Dendritic cell treated with granulocyte-macrophage colony-stimulating factor and Interleukin-4, amounts not matched to agents 40 ng/mL and 50 ng/mL, for 4 days (primary cell): ENCODE measurements at regions not wholly inside any gene's neighbourhood (a gene's known extent, or its start where the extent isn't known, plus 50 kb on each side); places are given as distances from the start of the nearest gene placed in this dataset.

Experiments
- H3K27ac Mint-ChIP-seq: one replicate; pipeline ENCODE4 v1.8.0; 2022; ENCODE audit warnings: mild to moderate bottlenecking, mixed read lengths
- H3K27me3 Mint-ChIP-seq: one replicate; pipeline ENCODE4 v1.8.0; 2022; ENCODE audit warnings: mild to moderate bottlenecking, mixed read lengths
- H3K36me3 Mint-ChIP-seq: one replicate; pipeline ENCODE4 v1.8.0; 2022; ENCODE audit warnings: low read depth, mixed read lengths
- H3K4me1 Mint-ChIP-seq: one replicate; pipeline ENCODE4 v1.8.0; 2022; ENCODE audit warnings: low read depth, mixed read lengths
- H3K4me3 Mint-ChIP-seq: one replicate; pipeline ENCODE4 v1.8.0; 2022; ENCODE audit warnings: mild to moderate bottlenecking, moderate library complexity, mixed read lengths
- H3K9me3 Mint-ChIP-seq: one replicate; pipeline ENCODE4 v1.8.0; 2022; ENCODE audit warnings: mixed read lengths
- intact Hi-C: fragments of 100-400 bp; cut with micrococcal nuclease; formaldehyde crosslinking; loops from one replicate; pipeline ENCODE4 v1.15.0; 2022

DNA sequence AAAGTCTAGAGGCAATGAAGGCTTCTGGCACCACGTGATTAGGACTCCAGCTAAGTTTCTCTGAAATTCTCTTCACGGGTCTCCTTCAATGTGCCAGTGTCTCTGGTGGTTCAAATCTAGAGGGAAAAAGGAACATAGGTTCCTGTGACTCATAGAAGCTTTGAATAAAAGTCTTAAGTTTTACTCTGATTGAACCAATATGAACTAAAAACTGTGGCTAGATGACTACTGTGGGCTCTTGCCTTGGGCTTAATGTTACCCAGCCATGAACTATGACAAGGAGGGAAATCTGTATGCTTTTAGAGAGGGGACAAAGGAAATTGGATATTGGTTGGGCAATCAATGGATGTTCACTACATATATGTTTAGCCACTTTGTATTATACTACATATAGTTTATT lies 49.9 kb upstream of the TEX13D start:
- Mint-ChIP-seq H3K4me1 (peaks cover 5% of the 10 kb centered on the region), H3K27ac (no peak overlapping the region), H3K27me3 (no peaks in the 10 kb centered on the region), H3K9me3 (no peaks in the 10 kb centered on the region), H3K4me3 (no peak overlapping the region), H3K36me3 (no peaks in the 10 kb centered on the region)
- intact Hi-C loops = no loop called here
